Epidermal melanocyte (primary cell): ENCODE measurements at regions not wholly inside any gene's neighbourhood (a gene's known extent, or its start where the extent isn't known, plus 50 kb on each side); places are given as distances from the start of the nearest gene placed in this dataset.
"Not testable (repeated sequence)": the region's sequence is repeated elsewhere in the genome, so short reads cannot be mapped to it uniquely, and the experiment has no call there.

Experiments used
- DNase-seq: peaks from one replicate; pipeline ENCODE4 v3.0.0; 2011; ENCODE audit warnings: low spot score; ENCODE audit not compliant: insufficient read length

- DNase-seq = no peak
These were observed 942.2 kb downstream of the CNTNAP5 start for GRCh38 chr2:124967325-124967724.

DNA sequence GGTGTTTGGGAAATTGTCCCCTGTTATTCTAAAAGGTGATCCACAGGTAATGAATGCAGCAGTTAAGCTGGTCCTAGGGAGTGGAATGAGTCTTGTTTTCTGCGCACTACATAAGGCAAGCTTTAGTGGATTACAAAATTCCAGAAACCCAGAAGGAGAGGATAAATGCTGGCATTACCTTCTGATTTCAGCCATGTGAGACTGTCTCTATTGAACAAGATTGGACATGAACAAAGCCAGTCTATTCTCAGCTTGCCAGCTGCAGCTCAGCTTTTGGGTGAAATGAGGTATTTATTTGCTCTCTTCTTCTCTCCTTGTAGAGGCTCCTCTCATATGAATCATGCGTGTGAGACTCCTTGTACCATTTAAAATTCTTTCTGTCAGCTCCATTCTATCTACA is 944.9 kb downstream of the CNTNAP5 start:
- no peak for DNase-seq

DNA sequence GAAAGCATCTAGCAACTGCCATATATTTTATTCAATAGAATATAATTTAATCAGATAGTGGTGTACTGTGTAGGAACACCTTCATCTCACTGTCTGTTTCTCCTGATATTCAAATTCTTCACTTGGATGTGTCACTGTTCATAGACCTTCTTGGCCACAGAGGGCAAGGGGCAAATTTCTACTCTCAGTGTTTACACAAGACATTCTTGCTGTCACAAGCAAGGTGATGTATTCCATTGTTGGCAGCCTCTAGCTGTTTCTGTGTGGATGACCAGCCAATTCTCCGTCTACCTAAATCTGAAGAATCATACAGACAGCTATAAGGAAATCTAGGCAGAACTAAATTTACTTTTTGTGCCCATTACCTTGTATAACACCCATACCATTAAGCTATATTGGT is 948.3 kb downstream of the CNTNAP5 start:
- DNase-seq = no peak

- no peak for DNase-seq
These were observed 950.1 kb downstream of the CNTNAP5 start for GRCh38 chr2:124975224-124975623.

DNA sequence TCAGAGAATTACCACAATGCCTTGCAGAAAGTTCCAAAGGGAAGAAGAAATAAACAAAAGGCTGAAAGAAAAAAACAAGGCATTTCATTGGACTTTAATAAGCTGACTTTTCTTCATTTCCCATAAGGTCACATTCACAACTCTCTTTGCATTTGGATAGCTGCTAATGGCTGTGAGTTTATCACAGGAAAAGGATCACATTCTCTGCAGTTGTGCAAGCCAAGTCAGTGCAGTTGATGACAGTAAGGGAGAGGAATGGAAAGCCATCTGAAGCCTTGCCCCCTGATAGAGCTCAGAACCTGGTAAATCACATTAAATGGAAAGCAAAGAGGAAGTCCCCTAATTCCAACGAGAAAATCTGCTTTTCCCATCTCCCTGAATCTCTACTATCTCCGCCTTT is 950.6 kb downstream of the CNTNAP5 start:
- DNase-seq = no peak

DNA sequence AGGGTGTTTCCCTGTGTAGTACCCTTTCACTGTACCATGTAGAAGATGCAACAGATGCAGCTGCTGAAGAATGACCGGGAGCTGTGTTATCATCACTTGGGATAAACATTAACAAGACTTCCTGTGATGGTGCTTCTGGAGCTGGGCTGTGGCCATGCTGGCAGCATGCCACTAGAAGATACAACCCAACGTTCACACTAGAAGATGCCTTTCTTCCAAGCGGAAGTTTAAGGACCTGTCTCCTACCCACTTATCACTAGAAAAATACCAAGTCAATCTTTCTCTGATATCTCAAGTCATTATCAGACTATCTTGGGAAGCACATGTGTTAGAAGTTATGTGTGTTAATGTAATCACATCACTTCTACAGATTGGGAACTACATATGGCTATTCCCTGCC is 953.5 kb downstream of the CNTNAP5 start:
- DNase-seq = no peak

DNA sequence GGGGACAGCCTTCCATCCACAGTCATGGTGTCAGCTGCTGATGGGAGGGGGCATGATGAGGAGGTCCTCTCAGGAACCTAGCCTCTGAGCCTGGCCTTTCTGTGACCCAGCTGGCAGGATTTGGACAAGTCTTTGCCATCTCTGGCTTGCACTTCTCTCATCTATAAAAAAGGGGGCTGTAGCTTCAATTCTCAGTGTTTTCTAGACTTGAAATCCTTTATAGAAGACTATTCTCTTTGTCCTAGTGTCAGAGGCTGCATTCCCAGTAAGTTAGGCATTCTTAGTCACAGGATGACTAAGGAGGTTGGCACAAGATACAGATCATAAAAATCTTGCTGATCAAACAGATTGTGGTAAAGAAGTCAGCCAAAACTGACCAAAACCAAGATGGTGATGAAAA is 958.5 kb downstream of the CNTNAP5 start:
- no peak for DNase-seq

- no peak for DNase-seq
These were observed 960.2 kb downstream of the CNTNAP5 start for GRCh38 chr2:124985270-124985669.

- no peak for DNase-seq
These were observed 961.0 kb downstream of the CNTNAP5 start for GRCh38 chr2:124986136-124986535.

- not testable (repeated sequence) for DNase-seq
These were observed 961.8 kb downstream of the CNTNAP5 start for GRCh38 chr2:124986870-124987269.

GRCh38 chr2:124987436-124987835 is 962.3 kb downstream of the CNTNAP5 start:
- DNase-seq = not testable (repeated sequence)

GRCh38 chr2:124988111-124988510 is 963.0 kb downstream of the CNTNAP5 start:
- DNase-seq = no peak

DNA sequence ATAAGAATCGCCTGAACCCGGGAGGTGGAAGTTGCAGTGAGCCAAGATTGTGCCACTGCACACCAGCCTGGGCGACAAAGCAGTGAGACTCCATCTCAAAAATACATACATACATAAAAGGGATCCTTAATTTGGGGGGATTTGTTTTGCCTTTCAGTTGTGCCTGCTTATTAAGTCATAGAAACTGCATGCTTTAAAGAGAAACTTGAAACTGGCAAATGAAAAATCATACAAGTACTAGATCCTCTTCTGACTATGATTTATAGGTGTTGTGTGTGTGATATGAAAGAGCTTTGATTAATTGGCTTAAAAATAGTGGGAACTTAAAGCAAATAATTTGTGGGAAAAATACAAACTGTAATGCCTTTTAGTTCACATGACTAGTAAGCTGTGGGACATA is 963.7 kb downstream of the CNTNAP5 start:
- DNase-seq = no peak

DNA sequence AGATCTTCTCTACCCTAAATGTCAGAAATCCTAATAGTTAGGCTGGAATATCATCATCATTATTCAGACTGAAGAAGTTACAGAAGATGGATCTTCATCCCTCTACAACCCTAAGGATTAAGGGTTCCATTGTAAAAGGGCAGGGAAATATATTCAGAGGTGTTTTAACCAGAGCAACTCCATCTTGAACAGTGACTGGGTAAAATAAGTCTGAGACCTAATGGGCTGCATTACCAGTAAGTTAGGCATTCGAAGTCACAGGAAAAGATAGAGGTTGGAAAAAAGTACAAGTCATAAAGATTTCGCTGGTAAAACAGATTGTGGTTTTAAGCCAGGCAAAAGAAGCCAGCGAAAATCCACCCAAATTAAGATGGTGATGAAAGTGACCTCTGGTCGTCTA is 968.7 kb downstream of the CNTNAP5 start:
- DNase-seq = no peak

DNA sequence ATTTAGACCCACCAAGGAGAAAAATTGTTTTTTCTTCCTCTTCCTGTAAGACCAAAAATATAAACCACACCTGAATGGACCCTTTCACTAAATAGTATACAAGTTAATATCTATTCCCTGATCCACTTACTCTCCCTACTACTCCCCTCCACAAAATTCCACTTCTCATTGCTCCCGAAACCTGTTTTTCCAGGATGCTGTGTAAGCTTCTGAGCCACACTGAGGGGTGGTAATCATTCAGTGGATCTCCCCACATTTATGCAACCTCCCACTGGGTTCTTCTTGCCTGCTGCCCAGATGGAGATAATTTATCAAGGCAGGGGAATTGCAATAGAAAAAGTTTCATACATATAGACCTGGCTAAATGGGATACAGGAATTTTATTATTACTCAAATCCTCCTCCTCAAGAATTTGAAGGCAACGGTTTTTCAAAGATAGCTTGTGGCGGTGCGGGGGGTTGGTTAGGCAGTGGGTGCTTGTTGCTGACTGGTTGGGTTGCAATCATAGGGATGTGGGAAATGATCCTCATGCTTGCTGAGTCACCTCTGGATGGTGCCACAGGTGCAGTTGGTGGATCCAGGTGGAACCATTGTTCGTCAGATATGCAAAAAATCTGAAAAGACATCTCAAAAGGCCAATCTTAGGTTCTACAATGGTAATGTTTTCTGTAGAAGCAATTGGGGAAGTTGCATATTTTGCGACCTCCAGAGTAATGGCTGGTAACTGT is 970.3 kb downstream of the CNTNAP5 start:
- DNase-seq = no peak

GRCh38 chr2:124996406-124996805 is 971.3 kb downstream of the CNTNAP5 start:
- DNase-seq = no peak

DNA sequence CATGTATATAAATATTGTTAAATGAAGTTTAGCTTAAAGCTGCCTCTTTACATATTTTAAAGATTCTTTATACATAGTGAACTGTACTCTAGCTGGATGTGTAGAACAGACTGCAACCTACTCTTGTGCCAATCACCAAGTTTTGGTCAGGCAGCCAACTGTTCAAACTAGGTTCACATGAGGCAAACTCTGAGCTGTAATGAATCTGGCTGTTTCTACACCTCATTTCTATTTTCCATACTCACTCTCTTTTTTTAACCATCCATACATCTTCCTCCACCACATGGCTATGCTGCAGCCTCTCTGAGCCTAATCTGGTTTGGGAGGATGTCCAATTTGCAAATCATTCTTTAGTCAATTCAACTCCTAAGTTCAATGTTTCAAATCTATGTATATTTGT is 974.8 kb downstream of the CNTNAP5 start:
- DNase-seq = no peak

DNA sequence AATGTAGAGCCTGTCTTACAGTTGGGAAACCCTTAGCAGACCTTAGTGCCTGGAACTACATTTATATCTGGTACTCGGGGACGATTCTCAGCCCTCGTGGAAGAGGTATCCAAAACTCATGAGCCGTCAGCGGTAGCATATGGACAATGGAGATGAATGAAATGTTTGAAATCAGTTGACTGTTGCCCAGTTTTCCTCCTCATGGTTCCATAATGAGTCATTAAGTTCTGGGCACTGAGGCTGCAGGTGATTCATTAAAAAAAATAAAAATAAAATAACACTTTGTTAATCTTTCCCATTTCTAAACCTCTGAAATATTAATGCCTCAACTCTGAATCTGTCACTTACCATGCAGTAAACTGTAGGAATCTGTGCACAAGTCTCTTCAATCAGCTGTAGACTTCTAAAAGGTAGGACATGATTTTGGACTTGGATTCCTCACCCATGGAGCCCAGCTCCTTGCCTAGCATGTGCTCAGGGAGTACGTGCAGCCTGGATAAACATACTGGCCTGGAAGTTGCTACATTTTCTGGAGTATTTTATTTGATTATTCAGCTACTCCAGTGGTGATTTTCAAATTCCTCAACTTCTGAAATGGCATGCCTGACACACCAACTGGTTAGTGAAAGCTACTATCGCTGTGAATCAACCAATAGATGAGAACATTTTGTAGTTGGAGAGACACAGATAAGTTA is 979.2 kb downstream of the CNTNAP5 start:
- DNase-seq = no peak

DNA sequence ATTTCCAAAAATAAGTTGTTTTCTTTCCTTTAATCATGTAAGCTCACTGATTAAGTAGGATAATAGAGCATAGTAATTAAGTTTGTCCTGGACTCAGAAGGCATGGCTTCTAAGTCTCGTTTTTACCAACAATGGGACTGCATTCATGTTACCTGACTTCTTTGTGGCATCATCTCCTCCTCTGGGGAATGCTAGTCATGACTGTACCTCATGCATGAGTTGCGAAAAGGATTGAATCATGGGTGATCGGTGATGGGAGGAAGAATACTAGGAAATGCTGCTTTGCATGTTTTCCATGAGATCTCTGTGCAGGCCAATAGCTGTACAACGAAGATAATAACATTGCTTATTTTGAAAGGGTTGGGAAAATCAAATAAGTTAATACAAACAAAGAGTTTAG is 981.6 kb downstream of the CNTNAP5 start:
- no peak for DNase-seq

DNA sequence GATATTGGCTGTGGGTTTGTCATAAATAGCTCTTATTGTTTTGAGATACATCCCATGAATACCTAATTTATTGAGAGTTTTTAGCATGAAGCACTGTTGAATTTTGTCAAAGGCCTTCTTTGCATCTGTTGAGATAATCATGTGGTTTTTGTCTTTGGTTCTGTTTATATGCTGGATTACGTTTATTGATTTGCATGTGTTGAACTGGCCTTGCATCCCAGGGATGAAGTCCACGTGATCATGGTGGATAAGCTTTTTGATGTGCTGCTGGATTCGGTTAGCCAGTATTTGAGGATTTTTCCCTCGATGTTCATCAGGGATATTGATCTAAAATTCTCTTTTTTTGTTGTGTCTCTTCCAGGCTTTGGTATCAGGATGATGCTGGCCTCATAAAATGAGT is 1003.6 kb downstream of the CNTNAP5 start:
- not testable (repeated sequence) for DNase-seq

DNA sequence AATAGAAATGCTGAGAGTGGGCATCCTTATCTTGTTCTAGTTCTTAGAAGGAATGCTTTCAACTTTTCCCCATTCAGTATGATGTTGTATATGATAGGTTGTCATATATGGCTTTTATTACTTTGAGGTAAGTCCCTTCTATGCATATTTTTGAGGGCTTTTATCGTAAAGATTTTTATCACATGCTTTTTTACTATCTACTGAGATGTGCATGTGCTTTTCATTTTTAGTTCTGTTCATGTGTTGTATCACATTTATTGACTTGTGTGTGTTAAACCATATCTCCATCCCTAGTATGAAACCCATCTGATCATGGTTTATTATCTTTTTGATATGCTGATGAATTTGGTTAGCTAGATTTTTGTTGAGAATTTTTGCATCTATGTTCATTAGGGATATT is 1008.8 kb downstream of the CNTNAP5 start:
- DNase-seq = no peak

GRCh38 chr2:125037135-125037653 is 1012.1 kb downstream of the CNTNAP5 start:
- DNase-seq = no peak

DNA sequence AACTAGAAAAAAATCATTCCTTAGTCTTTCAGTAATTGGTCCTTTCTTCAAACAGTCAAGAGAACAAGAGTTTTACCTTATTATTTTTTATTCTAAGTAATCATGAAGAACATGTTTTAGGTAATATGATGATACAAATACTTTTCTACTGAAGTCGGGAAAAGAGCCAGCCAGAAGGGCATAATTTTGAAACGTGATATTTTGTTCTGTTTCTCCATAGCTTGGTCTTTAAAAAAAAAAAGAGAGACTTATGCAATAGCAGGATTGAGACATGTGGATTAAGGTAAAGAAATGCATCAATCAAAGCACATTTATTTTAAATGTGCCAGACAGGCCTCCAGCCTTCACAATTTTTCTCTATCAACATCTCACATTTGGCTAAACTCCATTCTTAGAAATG is 1016.8 kb downstream of the CNTNAP5 start:
- no peak for DNase-seq
